GM19395 (cell line): ENCODE measurements at regions not wholly inside any gene's neighbourhood (a gene's known extent, or its start where the extent isn't known, plus 50 kb on each side); places are given as distances from the start of the nearest gene placed in this dataset.

Source experiments
- ATAC-seq: cut with Tn5 transposase; IDR thresholded peaks from one replicate; pipeline ENCODE4 v1.9.1; 2021; ENCODE audit warnings: mild to moderate bottlenecking, moderate library complexity; ENCODE audit not compliant: unreplicated experiment

- ATAC-seq = no peak
Observed at GRCh38 chr18:53665701-53666100, 558.8 kb downstream of the MBD2 start.

GRCh38 chr18:53664575-53664974 is 559.9 kb downstream of the MBD2 start:
- no peak for ATAC-seq

GRCh38 chr18:53660306-53660705 is 564.2 kb downstream of the MBD2 start:
- no peak for ATAC-seq

GRCh38 chr18:53657257-53657656 is 567.2 kb downstream of the MBD2 start:
- ATAC-seq = no peak

- no peak for ATAC-seq
Observed at GRCh38 chr18:53649621-53650020, 574.8 kb downstream of the MBD2 start.

- ATAC-seq = no peak
Observed at GRCh38 chr18:53644799-53645471, 579.5 kb downstream of the MBD2 start.

- no peak for ATAC-seq
Observed at GRCh38 chr18:53639687-53640086, 584.8 kb downstream of the MBD2 start.

GRCh38 chr18:53629337-53629736 is 595.1 kb downstream of the MBD2 start:
- ATAC-seq = no peak

- ATAC-seq = no peak
Observed at GRCh38 chr18:53625997-53626599, 598.4 kb downstream of the MBD2 start.

- peak; percentile 58 for ATAC-seq
Observed at GRCh38 chr18:53610957-53611356, 613.5 kb downstream of the MBD2 start.

- no peak for ATAC-seq
Observed at GRCh38 chr18:53606792-53607191, 617.7 kb downstream of the MBD2 start.

- ATAC-seq = no peak
Observed at GRCh38 chr18:53605198-53605597, 619.3 kb downstream of the MBD2 start.

- no peak for ATAC-seq
Observed at GRCh38 chr18:53603276-53603675, 621.2 kb downstream of the MBD2 start.

GRCh38 chr18:53601344-53601743 is 623.1 kb downstream of the MBD2 start:
- ATAC-seq = no peak

GRCh38 chr18:53586923-53587322 is 637.5 kb downstream of the MBD2 start:
- ATAC-seq = no peak
